HG03139 (cell line): ENCODE measurements at regions not wholly inside any gene's neighbourhood (a gene's known extent, or its start where the extent isn't known, plus 50 kb on each side); places are given as distances from the start of the nearest gene placed in this dataset.
A peak's percentile ranks its signal among the peaks of the same experiment; 100 is the strongest.

Experiments used
- ATAC-seq: cut with Tn5 transposase; IDR thresholded peaks from one replicate; pipeline ENCODE4 v1.9.1; 2021; ENCODE audit not compliant: unreplicated experiment

- ATAC-seq = no peak
Measured at GRCh38 chr6:53974941-53975340, 136.3 kb upstream of the MLIP start.

- no peak for ATAC-seq
Measured at GRCh38 chr6:53975941-53976615, 135.2 kb upstream of the MLIP start.

- no peak for ATAC-seq
Measured at GRCh38 chr6:53977551-53977950, 133.7 kb upstream of the MLIP start.

GRCh38 chr6:53979468-53980067 lies 131.7 kb upstream of the MLIP start:
- ATAC-seq = no peak

- ATAC-seq = no peak
Measured at GRCh38 chr6:53982366-53983050, 128.7 kb upstream of the MLIP start.

- no peak for ATAC-seq
Measured at GRCh38 chr6:53983301-53983700, 127.9 kb upstream of the MLIP start.

- ATAC-seq = no peak
Measured at GRCh38 chr6:53984163-53984562, 127.1 kb upstream of the MLIP start.

- no peak for ATAC-seq
Measured at GRCh38 chr6:53984581-53984980, 126.7 kb upstream of the MLIP start.

- ATAC-seq = no peak
Measured at GRCh38 chr6:53985366-53985765, 125.9 kb upstream of the MLIP start.

GRCh38 chr6:53986165-53986720 lies 125.0 kb upstream of the MLIP start:
- ATAC-seq = peak; percentile 62

- no peak for ATAC-seq
Measured at GRCh38 chr6:53986721-53987521, 124.3 kb upstream of the MLIP start.

- no peak for ATAC-seq
Measured at GRCh38 chr6:53987522-53987888, 123.7 kb upstream of the MLIP start.

- ATAC-seq = no peak
Measured at GRCh38 chr6:53989504-53989903, 121.7 kb upstream of the MLIP start.

- no peak for ATAC-seq
Measured at GRCh38 chr6:53992522-53992921, 118.7 kb upstream of the MLIP start.

- no peak for ATAC-seq
Measured at GRCh38 chr6:53994201-53994600, 117.0 kb upstream of the MLIP start.

GRCh38 chr6:53995935-53996334 lies 115.3 kb upstream of the MLIP start:
- ATAC-seq = no peak

GRCh38 chr6:53998303-53998702 lies 112.9 kb upstream of the MLIP start:
- ATAC-seq = no peak

GRCh38 chr6:53999088-53999755 lies 112.0 kb upstream of the MLIP start:
- ATAC-seq = no peak

GRCh38 chr6:54002116-54002515 lies 109.1 kb upstream of the MLIP start:
- no peak for ATAC-seq

- no peak for ATAC-seq
Measured at GRCh38 chr6:54003316-54003715, 107.9 kb upstream of the MLIP start.

GRCh38 chr6:54008589-54008988 lies 102.7 kb upstream of the MLIP start:
- ATAC-seq = no peak
